ENCODE measurements at regions not wholly inside any gene's neighbourhood (a gene's known extent, or its start where the extent isn't known, plus 50 kb on each side); places are given as distances from the start of the nearest gene placed in this dataset.

DNA sequence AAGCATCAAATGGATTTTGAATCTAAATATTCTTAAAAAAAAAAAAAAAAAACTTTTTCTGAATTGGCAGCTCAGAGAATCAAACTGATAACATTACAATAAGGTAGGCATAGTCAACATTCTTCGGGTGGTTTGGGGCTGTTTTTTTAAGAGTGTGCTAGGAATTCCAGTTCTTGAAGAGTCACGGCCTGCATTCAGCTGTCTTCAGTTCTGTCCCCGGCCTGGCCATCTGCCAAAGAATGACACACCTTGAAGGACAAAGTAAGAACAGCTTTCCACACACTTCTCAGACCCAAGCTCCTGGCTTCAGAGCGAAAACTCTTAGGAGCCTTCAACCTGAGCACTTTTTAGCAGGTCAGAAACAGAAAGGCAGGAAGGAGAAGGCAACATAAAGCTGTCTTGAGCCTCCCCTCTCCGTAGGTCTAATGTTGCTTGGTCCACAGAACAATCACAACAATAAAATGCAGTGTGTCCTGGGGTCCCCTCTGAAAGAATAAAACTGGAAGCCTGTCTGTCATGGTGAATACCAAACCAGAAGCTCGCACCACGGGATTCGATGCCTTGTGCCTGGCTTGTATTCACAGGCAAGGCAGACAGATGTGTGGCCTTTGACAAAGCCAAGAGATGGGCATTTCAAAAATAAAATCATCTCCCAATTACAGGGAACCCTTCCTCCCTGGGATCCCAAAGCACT lies 524.4 kb upstream of the ZFHX3 start:
- peaks cover 0 to 34% (median 2%) of the 10 kb centered on the region in 4 donors for H3K27me3 ChIP-seq
- intact Hi-C loops (cut with DNase I) = no loop called here
- H3K4me1 ChIP-seq = no peaks in the 10 kb centered on the region
- WGBS = 70% methylated on average over 7 of the region's 8 CpGs
- DNase-seq (ENCODE audit: extremely low spot score) = no peak
- no peak overlapping the region for H3K4me3 ChIP-seq
- no peaks in the 10 kb centered on the region for H3K36me3 ChIP-seq
- H3K27ac ChIP-seq (replicated peaks in 1 of 4) = no peak overlapping the region
- no peaks in the 10 kb centered on the region for H3K9me3 ChIP-seq
- TF ChIP-seq POLR2AphosphoS5 (IDR thresholded peaks at IDR 0.05) (no peak), EP300 (IDR thresholded peaks at IDR 0.05) (no peak), POLR2A (IDR thresholded peaks at IDR 0.05; ENCODE audit: low read depth) (no peak)
- TF ChIP-seq, protein P1, sequence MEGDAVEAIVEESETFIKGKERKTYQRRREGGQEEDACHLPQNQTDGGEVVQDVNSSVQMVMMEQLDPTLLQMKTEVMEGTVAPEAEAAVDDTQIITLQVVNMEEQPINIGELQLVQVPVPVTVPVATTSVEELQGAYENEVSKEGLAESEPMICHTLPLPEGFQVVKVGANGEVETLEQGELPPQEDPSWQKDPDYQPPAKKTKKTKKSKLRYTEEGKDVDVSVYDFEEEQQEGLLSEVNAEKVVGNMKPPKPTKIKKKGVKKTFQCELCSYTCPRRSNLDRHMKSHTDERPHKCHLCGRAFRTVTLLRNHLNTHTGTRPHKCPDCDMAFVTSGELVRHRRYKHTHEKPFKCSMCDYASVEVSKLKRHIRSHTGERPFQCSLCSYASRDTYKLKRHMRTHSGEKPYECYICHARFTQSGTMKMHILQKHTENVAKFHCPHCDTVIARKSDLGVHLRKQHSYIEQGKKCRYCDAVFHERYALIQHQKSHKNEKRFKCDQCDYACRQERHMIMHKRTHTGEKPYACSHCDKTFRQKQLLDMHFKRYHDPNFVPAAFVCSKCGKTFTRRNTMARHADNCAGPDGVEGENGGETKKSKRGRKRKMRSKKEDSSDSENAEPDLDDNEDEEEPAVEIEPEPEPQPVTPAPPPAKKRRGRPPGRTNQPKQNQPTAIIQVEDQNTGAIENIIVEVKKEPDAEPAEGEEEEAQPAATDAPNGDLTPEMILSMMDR (IDR thresholded peaks at IDR 0.05) = no peak

DNA sequence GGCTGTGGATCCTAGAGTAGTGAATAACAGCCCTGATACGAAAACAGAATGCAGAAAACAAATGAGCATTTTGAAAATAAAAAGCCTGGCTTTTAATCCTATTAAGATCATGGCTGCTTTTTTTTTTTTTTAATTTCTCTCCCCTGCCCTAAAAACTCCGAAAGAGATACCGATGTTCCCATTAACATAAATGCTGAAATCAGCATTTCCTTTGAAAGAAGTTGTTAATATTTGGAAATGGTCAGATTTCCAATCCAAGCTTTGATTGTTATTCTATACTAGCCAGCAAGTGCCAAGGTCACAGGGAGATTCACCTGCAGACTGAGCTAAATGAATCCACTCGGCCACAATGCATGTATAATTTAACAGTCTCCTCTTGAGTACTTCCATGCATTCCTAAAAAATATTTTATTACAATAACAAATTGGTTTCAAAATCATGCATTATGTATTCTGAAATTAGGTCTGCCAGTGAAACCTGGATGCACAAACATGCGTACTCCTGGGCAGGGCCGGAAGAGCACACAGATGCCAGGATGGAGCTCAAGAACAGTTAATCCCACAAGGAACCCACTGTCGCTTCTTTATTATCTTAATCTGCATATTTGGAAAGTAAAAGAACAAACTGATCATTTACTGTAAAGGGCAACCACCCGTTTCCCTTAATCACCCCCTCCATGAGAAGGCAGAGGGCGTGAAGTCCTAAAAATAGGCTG lies 521.5 kb upstream of the ZFHX3 start:
- no peak overlapping the region for H3K27ac ChIP-seq (replicated peaks in 1 of 4)
- 73% methylated on average over 9 of the region's 9 CpGs for WGBS
- TF ChIP-seq EP300 (IDR thresholded peaks at IDR 0.05) = no peak
- no peak for TF ChIP-seq POLR2A (IDR thresholded peaks at IDR 0.05; ENCODE audit: low read depth)
- no peak for TF ChIP-seq POLR2AphosphoS5 (IDR thresholded peaks at IDR 0.05)
- TF ChIP-seq, protein P1 (IDR thresholded peaks at IDR 0.05) = no peak
- H3K36me3 ChIP-seq = no peaks in the 10 kb centered on the region
- H3K4me1 ChIP-seq = no peaks in the 10 kb centered on the region
- no peak overlapping the region for H3K4me3 ChIP-seq
- intact Hi-C loops (cut with DNase I) = no loop called here
- no peak for DNase-seq (ENCODE audit: extremely low spot score)
- peaks cover 0 to 23% (median 2%) of the 10 kb centered on the region in 4 donors for H3K27me3 ChIP-seq
- no peaks in the 10 kb centered on the region for H3K9me3 ChIP-seq

DNA sequence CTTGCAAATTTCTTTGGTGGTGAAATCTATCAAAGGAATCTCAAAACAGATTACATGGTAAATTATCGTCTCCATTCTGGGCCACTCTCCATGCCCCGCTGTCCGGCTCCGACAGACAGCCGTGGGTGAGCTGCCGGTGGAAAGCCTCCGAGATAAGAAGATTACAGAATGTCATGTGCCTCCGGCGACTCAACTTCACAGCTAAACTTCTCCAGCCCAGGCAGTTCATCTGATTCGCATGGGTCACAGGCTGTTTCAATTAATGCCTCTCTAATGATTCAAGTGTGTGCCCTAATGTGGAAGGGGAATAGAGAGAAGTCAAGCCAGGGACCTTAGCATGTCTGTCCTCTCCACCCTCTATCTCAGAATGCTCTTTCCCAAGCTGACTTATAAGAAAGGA lies 520.8 kb upstream of the ZFHX3 start:
- no peak for DNase-seq (ENCODE audit: extremely low spot score)
- H3K36me3 ChIP-seq = no peaks in the 10 kb centered on the region
- WGBS = 72% methylated on average over 10 of the region's 10 CpGs
- intact Hi-C loops (cut with DNase I) = no loop called here
- no peak for TF ChIP-seq POLR2A (IDR thresholded peaks at IDR 0.05; ENCODE audit: low read depth)
- no peak for TF ChIP-seq EP300 (IDR thresholded peaks at IDR 0.05)
- H3K4me1 ChIP-seq = no peaks in the 10 kb centered on the region
- no peak overlapping the region for H3K4me3 ChIP-seq
- H3K27ac ChIP-seq (replicated peaks in 1 of 4) = no peak overlapping the region
- no peaks in the 10 kb centered on the region for H3K9me3 ChIP-seq
- H3K27me3 ChIP-seq = peaks cover 0 to 23% (median 2%) of the 10 kb centered on the region in 4 donors

DNA sequence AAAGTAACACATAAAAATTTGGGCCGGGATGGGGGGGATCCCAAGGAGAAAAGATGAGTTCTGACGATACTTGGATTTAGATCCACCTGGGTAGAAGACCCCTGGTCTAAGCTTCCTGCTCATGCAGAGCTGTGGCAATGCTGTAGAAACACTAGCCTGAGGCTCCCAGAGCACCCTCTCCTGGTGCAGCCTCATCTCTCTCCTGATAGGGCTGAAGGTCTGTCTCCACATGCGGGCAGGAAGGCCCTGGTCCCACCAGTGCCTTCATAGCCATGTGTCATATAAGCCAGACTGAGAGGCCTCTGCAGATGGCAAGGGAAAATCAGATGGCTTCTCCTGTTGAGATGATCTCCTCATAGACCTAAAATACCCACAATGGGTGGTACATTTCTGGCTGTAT lies 518.0 kb upstream of the ZFHX3 start:
- intact Hi-C loops (cut with DNase I) = no loop called here
- 93% methylated on average over 3 of the region's 3 CpGs for WGBS
- TF ChIP-seq EP300 (IDR thresholded peaks at IDR 0.05) (no peak), POLR2AphosphoS5 (IDR thresholded peaks at IDR 0.05) (no peak), POLR2A (IDR thresholded peaks at IDR 0.05; ENCODE audit: low read depth) (no peak)
- TF ChIP-seq, protein P1 (IDR thresholded peaks at IDR 0.05) = no peak

DNA sequence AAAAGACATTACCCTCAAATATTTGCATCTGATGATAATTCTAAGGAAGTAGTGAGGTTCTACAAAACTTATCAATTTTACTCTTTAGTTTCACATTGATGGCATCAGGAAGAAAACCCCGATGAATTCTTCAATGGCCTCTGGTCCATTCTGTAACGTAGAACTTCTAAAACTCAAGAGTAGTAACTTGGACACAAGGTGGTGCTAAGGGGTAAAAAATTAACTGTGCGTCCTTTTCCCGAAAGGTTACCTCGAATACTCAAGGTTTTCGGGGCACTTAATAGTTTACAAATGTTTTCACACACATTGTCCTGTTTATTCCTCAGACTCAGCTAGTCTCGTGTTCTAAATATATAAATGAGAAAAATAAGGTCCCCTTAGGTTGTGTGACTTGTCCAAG lies 517.3 kb upstream of the ZFHX3 start:
- Histone ChIP-seq H3K9me3 (no peaks in the 10 kb centered on the region), H3K27ac (replicated peaks in 1 of 4) (no peak overlapping the region), H3K36me3 (no peaks in the 10 kb centered on the region), H3K27me3 (peaks cover 0 to 23% (median 2%) of the 10 kb centered on the region in 4 donors), H3K4me1 (no peaks in the 10 kb centered on the region), H3K4me3 (no peak overlapping the region)
- no peak for TF ChIP-seq POLR2AphosphoS5 (IDR thresholded peaks at IDR 0.05)
- TF ChIP-seq, protein P1 (IDR thresholded peaks at IDR 0.05) = peak in 1 of 3 experiments; percentile 5
- intact Hi-C loops (cut with DNase I) = no loop called here
- DNase-seq (ENCODE audit: extremely low spot score) = no peak
- WGBS = 67% methylated on average over 7 of the region's 7 CpGs

More for the DNA sequence above, 518.0 kb upstream of the ZFHX3 start:
- no peaks in the 10 kb centered on the region for H3K9me3 ChIP-seq
- H3K4me1 ChIP-seq = no peaks in the 10 kb centered on the region
- no peaks in the 10 kb centered on the region for H3K36me3 ChIP-seq
- H3K4me3 ChIP-seq = no peak overlapping the region
- no peak for DNase-seq (ENCODE audit: extremely low spot score)
- H3K27me3 ChIP-seq = peaks cover 0 to 23% (median 2%) of the 10 kb centered on the region in 4 donors
- H3K27ac ChIP-seq (replicated peaks in 1 of 4) = no peak overlapping the region
